Stomach (tissue), 4 donors: ENCODE measurements at regions not wholly inside any gene's neighbourhood (a gene's known extent, or its start where the extent isn't known, plus 50 kb on each side); places are given as distances from the start of the nearest gene placed in this dataset.

Experiments used
- CTCF ChIP-seq, 7 experiments: fragments of 450-650 bp in 4 of 7; fragments of 200-600 bp in 3 of 7; sonication (generic) in 3 of 7; IDR thresholded peaks; one replicate each; pipeline ENCODE4 v1.5.1; 2016 to 2019; ENCODE audit warnings: antibody characterized with exemption in 7 of 7, control low read depth in 2 of 7, mild to moderate bottlenecking in 1 of 7
- POLR2A ChIP-seq, 4 donors: fragments of 450-650 bp; IDR thresholded peaks; one replicate each; pipeline ENCODE4 v1.6.1; 2016; ENCODE audit warnings: antibody characterized with exemption in 4 of 4, control low read depth in 2 of 4, mild to moderate bottlenecking in 1 of 4, moderate library complexity in 1 of 4
- POLR2AphosphoS5 ChIP-seq, 3 donors: sonication (generic); formaldehyde crosslinking; IDR thresholded peaks; one replicate each; pipeline ENCODE4 v1.6.1; 2016; ENCODE audit warnings: antibody characterized with exemption in 3 of 3

GRCh38 chr1:199101635-199102034, 462.8 kb downstream of the PTPRC start:
- TF ChIP-seq CTCF (IDR thresholded peaks at IDR 0.05) (no peak), POLR2AphosphoS5 (IDR thresholded peaks at IDR 0.05) (no peak), POLR2A (IDR thresholded peaks at IDR 0.05) (no peak)
